ENCODE measurements at regions not wholly inside any gene's neighbourhood (a gene's known extent, or its start where the extent isn't known, plus 50 kb on each side); places are given as distances from the start of the nearest gene placed in this dataset.

GRCh38 chr5:171521679-171522078 lies 102.2 kb downstream of the FGF18 start:
- H2AFZ ChIP-seq (ENCODE audit: low read length) = no peak overlapping the region
- H3K4me3 ChIP-seq (ENCODE audit: low read depth, low read length, poor library complexity, severe bottlenecking) = no peak overlapping the region
- DNase-seq (ENCODE audit: low spot score) = no peak
- no peaks in the 10 kb centered on the region for H3K79me2 ChIP-seq (ENCODE audit: insufficient read depth, low read depth, low read length)
- TF ChIP-seq, protein P1, sequence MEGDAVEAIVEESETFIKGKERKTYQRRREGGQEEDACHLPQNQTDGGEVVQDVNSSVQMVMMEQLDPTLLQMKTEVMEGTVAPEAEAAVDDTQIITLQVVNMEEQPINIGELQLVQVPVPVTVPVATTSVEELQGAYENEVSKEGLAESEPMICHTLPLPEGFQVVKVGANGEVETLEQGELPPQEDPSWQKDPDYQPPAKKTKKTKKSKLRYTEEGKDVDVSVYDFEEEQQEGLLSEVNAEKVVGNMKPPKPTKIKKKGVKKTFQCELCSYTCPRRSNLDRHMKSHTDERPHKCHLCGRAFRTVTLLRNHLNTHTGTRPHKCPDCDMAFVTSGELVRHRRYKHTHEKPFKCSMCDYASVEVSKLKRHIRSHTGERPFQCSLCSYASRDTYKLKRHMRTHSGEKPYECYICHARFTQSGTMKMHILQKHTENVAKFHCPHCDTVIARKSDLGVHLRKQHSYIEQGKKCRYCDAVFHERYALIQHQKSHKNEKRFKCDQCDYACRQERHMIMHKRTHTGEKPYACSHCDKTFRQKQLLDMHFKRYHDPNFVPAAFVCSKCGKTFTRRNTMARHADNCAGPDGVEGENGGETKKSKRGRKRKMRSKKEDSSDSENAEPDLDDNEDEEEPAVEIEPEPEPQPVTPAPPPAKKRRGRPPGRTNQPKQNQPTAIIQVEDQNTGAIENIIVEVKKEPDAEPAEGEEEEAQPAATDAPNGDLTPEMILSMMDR (conservative IDR thresholded peaks at IDR 0.05; ENCODE audit: low read length) = no peak
- no peak for TF ChIP-seq EZH2phosphoT487 (IDR thresholded peaks at IDR 0.05; ENCODE audit: borderline replicate concordance, low read depth, low read length)
- no peak overlapping the region for H3K4me2 ChIP-seq (ENCODE audit: low read length)
- no peaks in the 10 kb centered on the region for H3K4me1 ChIP-seq (ENCODE audit: insufficient read depth, low read length, poor library complexity, severe bottlenecking)
- H3K36me3 ChIP-seq (ENCODE audit: insufficient read depth, low read length) = no peaks in the 10 kb centered on the region
- no TSS peak for BruUV-seq (replicated peaks)
- no peaks in the 10 kb centered on the region for H4K20me1 ChIP-seq (ENCODE audit: insufficient read depth, low read length)
- intact Hi-C loops (cut with micrococcal nuclease; ENCODE audit: unreplicated experiment) = no loop called here
- ChIA-PET CTCF (ENCODE audit: unreplicated experiment) (interaction anchor here (0.5 kb wide), 1 partner anchor 14 kb away, joined by 3 read pairs; no protein-coding TSS in a partner anchor), POLR2A (no interaction called here)
- H3K9me2 ChIP-seq (ENCODE audit: insufficient read depth, low read length) = no peaks in the 10 kb centered on the region
- no peaks in the 10 kb centered on the region for H3K9me3 ChIP-seq (ENCODE audit: low read length)
- H3K27ac ChIP-seq (ENCODE audit: low read depth, low read length, poor library complexity, severe bottlenecking) = no peak overlapping the region

DNA sequence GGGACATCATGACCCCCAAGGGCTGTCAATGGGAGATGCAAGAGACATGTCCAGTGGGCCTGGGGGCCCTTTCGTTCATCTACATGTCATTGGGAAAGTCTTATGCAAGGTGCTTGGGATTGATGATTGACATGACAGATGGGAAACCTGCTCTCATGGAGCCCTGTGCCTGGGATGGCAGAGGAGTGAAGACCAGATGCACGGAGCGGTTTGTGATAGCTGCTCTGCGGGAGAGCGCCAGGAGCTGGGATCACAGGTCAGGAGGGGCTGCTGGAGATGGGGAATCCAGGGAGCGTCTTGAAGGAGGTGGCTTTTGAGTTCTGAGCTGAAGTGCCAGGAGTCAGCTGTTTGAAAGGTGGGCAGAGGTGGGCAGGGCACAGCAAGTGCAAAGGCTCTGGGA lies 104.3 kb downstream of the FGF18 start:
- H3K4me2 ChIP-seq (ENCODE audit: low read length) = no peak overlapping the region
- H3K36me3 ChIP-seq (ENCODE audit: insufficient read depth, low read length) = no peaks in the 10 kb centered on the region
- H3K79me2 ChIP-seq (ENCODE audit: insufficient read depth, low read depth, low read length) = no peaks in the 10 kb centered on the region
- ChIA-PET POLR2A (no interaction called here), CTCF (ENCODE audit: unreplicated experiment) (no interaction called here)
- TF ChIP-seq EZH2phosphoT487 (IDR thresholded peaks at IDR 0.05; ENCODE audit: borderline replicate concordance, low read depth, low read length) = no peak
- TF ChIP-seq, protein P1 (conservative IDR thresholded peaks at IDR 0.05; ENCODE audit: low read length) = no peak
- no peak overlapping the region for H3K4me3 ChIP-seq (ENCODE audit: low read depth, low read length, poor library complexity, severe bottlenecking)
- BruUV-seq (replicated peaks) = no TSS peak
- no peaks in the 10 kb centered on the region for H3K9me3 ChIP-seq (ENCODE audit: low read length)
- no peaks in the 10 kb centered on the region for H3K9me2 ChIP-seq (ENCODE audit: insufficient read depth, low read length)
- no peaks in the 10 kb centered on the region for H3K4me1 ChIP-seq (ENCODE audit: insufficient read depth, low read length, poor library complexity, severe bottlenecking)
- no peak for DNase-seq (ENCODE audit: low spot score)
- no peaks in the 10 kb centered on the region for H4K20me1 ChIP-seq (ENCODE audit: insufficient read depth, low read length)
- H2AFZ ChIP-seq (ENCODE audit: low read length) = no peak overlapping the region
- intact Hi-C loops (cut with micrococcal nuclease; ENCODE audit: unreplicated experiment) = no loop called here
- no peak overlapping the region for H3K27ac ChIP-seq (ENCODE audit: low read depth, low read length, poor library complexity, severe bottlenecking)

GRCh38 chr5:171524466-171524865 lies 105.0 kb downstream of the FGF18 start:
- BruUV-seq (replicated peaks) = no TSS peak
- POLR2A ChIA-PET = no interaction called here
- no peak for TF ChIP-seq EZH2phosphoT487 (IDR thresholded peaks at IDR 0.05; ENCODE audit: borderline replicate concordance, low read depth, low read length)
- TF ChIP-seq, protein P1 (conservative IDR thresholded peaks at IDR 0.05; ENCODE audit: low read length) = no peak
- H3K4me2 ChIP-seq (ENCODE audit: low read length) = no peak overlapping the region
- H3K9me3 ChIP-seq (ENCODE audit: low read length) = no peaks in the 10 kb centered on the region
- H3K9me2 ChIP-seq (ENCODE audit: insufficient read depth, low read length) = no peaks in the 10 kb centered on the region
- no peaks in the 10 kb centered on the region for H4K20me1 ChIP-seq (ENCODE audit: insufficient read depth, low read length)
- no peaks in the 10 kb centered on the region for H3K36me3 ChIP-seq (ENCODE audit: insufficient read depth, low read length)
- no peak overlapping the region for H3K27ac ChIP-seq (ENCODE audit: low read depth, low read length, poor library complexity, severe bottlenecking)
- H3K79me2 ChIP-seq (ENCODE audit: insufficient read depth, low read depth, low read length) = no peaks in the 10 kb centered on the region
- no peak overlapping the region for H3K4me3 ChIP-seq (ENCODE audit: low read depth, low read length, poor library complexity, severe bottlenecking)
- CTCF ChIA-PET (ENCODE audit: unreplicated experiment) = no interaction called here
- intact Hi-C loops (cut with micrococcal nuclease; ENCODE audit: unreplicated experiment) = no loop called here
- DNase-seq (ENCODE audit: low spot score) = no peak
- no peaks in the 10 kb centered on the region for H3K4me1 ChIP-seq (ENCODE audit: insufficient read depth, low read length, poor library complexity, severe bottlenecking)
- no peak overlapping the region for H2AFZ ChIP-seq (ENCODE audit: low read length)

Measured in OCI-LY7 (cell line).